Thyroid gland (tissue), 4 donors: ENCODE measurements at regions not wholly inside any gene's neighbourhood (a gene's known extent, or its start where the extent isn't known, plus 50 kb on each side); places are given as distances from the start of the nearest gene placed in this dataset.

ENCODE experiments used
- POLR2A ChIP-seq, 2 donors: fragments of 450-650 bp; IDR thresholded peaks; one replicate each; pipeline ENCODE4 v1.6.1; 2017; ENCODE audit warnings: antibody characterized with exemption in 2 of 2, mild to moderate bottlenecking in 2 of 2, moderate library complexity in 1 of 2
- TF ChIP-seq, protein P1 (sequence below), 6 experiments: fragments of 200-600 bp in 3 of 6; fragments of 450-650 bp in 3 of 6; sonication (generic) in 3 of 6; IDR thresholded peaks; one replicate each; pipeline ENCODE4 v1.5.1; 2016 to 2019; ENCODE audit warnings: antibody characterized with exemption in 6 of 6, mild to moderate bottlenecking in 2 of 6, inconsistent platforms in 1 of 6, moderate library complexity in 1 of 6

DNA sequence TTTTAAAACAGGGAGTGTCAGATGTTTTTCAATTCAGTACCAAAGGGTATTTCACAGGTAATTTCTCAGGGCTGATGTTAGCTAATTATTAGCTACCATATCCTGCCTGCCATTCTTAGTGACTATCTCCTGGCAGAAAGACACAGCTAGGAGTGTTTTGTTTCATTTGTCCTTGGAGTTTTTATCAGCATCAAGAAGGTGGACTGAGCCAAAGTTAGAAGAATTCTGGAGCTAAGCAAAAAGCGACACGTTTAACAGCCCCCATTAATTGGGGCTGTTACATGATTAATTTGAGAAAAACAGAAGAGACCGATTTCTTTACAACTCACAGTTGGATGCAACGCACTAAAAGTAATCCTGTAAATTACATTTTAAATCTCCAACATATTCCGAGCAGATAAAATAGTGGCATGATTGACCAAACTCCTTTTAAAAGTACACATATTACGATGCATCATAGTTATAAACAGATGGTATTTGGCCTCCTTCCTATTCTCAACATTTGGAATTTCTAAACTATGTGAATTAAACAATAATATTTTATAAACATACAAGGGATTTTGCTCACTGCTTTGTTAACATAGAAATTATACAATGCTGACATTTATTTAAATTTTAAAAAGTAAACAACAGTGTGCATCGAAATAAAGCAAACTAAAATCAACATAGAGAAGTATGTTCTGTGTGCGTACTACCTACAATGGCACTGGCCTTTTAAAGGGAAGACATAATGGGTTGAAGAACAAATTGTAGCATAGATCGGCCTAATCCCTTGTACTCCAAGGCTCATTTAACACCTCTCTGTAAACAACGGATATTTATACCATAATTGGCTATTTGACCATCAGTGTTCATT, 585.1 kb downstream of the ZEB2 start:
- TF ChIP-seq, protein P1, sequence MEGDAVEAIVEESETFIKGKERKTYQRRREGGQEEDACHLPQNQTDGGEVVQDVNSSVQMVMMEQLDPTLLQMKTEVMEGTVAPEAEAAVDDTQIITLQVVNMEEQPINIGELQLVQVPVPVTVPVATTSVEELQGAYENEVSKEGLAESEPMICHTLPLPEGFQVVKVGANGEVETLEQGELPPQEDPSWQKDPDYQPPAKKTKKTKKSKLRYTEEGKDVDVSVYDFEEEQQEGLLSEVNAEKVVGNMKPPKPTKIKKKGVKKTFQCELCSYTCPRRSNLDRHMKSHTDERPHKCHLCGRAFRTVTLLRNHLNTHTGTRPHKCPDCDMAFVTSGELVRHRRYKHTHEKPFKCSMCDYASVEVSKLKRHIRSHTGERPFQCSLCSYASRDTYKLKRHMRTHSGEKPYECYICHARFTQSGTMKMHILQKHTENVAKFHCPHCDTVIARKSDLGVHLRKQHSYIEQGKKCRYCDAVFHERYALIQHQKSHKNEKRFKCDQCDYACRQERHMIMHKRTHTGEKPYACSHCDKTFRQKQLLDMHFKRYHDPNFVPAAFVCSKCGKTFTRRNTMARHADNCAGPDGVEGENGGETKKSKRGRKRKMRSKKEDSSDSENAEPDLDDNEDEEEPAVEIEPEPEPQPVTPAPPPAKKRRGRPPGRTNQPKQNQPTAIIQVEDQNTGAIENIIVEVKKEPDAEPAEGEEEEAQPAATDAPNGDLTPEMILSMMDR (IDR thresholded peaks at IDR 0.05), result no peak
- TF ChIP-seq POLR2A (IDR thresholded peaks at IDR 0.05), result no peak
